B cell (primary cell): ENCODE measurements at regions not wholly inside any gene's neighbourhood (a gene's known extent, or its start where the extent isn't known, plus 50 kb on each side); places are given as distances from the start of the nearest gene placed in this dataset.

Experiments
- CTCF ChIP-seq: fragments of 200-600 bp; IDR thresholded peaks from one replicate; pipeline ENCODE4 v1.8.0; 2022; ENCODE audit warnings: antibody characterized with exemption, mild to moderate bottlenecking
- EZH2 ChIP-seq: IDR thresholded peaks from 2 replicates; pipeline ENCODE4 v1.6.1; 2012; ENCODE audit warnings: borderline replicate concordance, low read depth, mild to moderate bottlenecking, moderate library complexity, low read length; ENCODE audit not compliant: insufficient read depth, poor library complexity, severe bottlenecking

- TF ChIP-seq CTCF (no peak), EZH2 (no peak)
These were observed 98.9 kb upstream of the AMZ2 start for GRCh38 chr17:68148936-68149335.
